ENCODE measurements at regions not wholly inside any gene's neighbourhood (a gene's known extent, or its start where the extent isn't known, plus 50 kb on each side); places are given as distances from the start of the nearest gene placed in this dataset.
A peak's percentile ranks its signal among the peaks of the same experiment; 100 is the strongest.

GRCh38 chr1:39109644-39110043 is 83.5 kb downstream of the NDUFS5 start:
- no peak for DNase-seq (ENCODE audit: extremely low read depth in 1 of 4, low spot score in 3 of 4)
- H3K27ac ChIP-seq (ENCODE audit: extremely low read depth, low read depth, low read length): no peak overlapping the region
- in situ Hi-C loops (cut with MboI): no loop called here
- intact Hi-C loops (cut with micrococcal nuclease): loop anchor here (10.0 kb wide), 2 partner anchors 305 to 605 kb away; no protein-coding TSS in a partner anchor
- ChIA-PET POLR2A (interaction anchor here (1.0 to 2.5 kb wide), 3 partner anchors 8 to 44 kb away, joined by 3 to 8 read pairs (median 4); no protein-coding TSS in a partner anchor), CTCF (ENCODE audit: low intra/inter-chr PET ratio) (no interaction called here)
- no peaks in the 10 kb centered on the region for H3K27me3 ChIP-seq (ENCODE audit: control insufficient read depth in 2 of 2, insufficient read depth in 2 of 2, low read length in 2 of 2)
- TF ChIP-seq ZNF354B (CRISPR knock-in tag; IDR thresholded peaks at IDR 0.05) (no peak), HDAC6 (IDR thresholded peaks at IDR 0.05; ENCODE audit: low read depth, low read length) (no peak), RBM17 (IDR thresholded peaks at IDR 0.05; ENCODE audit: borderline replicate concordance, low read depth, low read length) (no peak)
- BruUV-seq (replicated peaks): no TSS peak
- H3K4me2 ChIP-seq (ENCODE audit: insufficient read depth, low read length): no peak overlapping the region
- no peak overlapping the region for H2AFZ ChIP-seq (ENCODE audit: low read depth, low read length)
- H3K36me3 ChIP-seq (ENCODE audit: control insufficient read depth, insufficient read depth, low read length): no peaks in the 10 kb centered on the region
- WGBS (ENCODE audit: insufficient coverage, low coverage, missing lambda C conversion rate): 60% methylated on average over 2 of the region's 2 CpGs
- no peaks in the 10 kb centered on the region for H4K20me1 ChIP-seq (replicated peaks; ENCODE audit: control insufficient read depth, insufficient read depth, low read length)
- H3K9me3 ChIP-seq (replicated peaks; ENCODE audit: control insufficient read depth, insufficient read depth, low read depth, low read length): no peaks in the 10 kb centered on the region
- no peak overlapping the region for H3K9ac ChIP-seq (ENCODE audit: insufficient read depth in 1 of 2, low read depth in 2 of 2, low read length in 2 of 2)
- H3K9me1 ChIP-seq (ENCODE audit: control insufficient read depth, insufficient read depth, low read length): no peaks in the 10 kb centered on the region
- ATAC-seq: no peak
- FAIRE-seq: no peak
- no peak overlapping the region for H3K4me3 ChIP-seq
- peaks cover 20 to 34% of the 10 kb centered on the region in 2 experiments for H3K4me1 ChIP-seq (replicated peaks in 1 of 2; ENCODE audit: control insufficient read depth in 2 of 2, insufficient read depth in 2 of 2, low read length in 2 of 2)
- peaks cover 47% of the 10 kb centered on the region for H3K79me2 ChIP-seq (ENCODE audit: control insufficient read depth, insufficient read depth, low read length)

GRCh38 chr1:39110325-39110851 is 84.2 kb downstream of the NDUFS5 start:
- TF ChIP-seq ZNF121 (CRISPR knock-in tag; conservative IDR thresholded peaks at IDR 0.05) (peak; percentile 51; the same call in 1 of the 2 replicates), CEBPB (tag; IDR thresholded peaks at IDR 0.05) (0 out of 2 replicates have a peak, but pooled peaks have one; percentile 18), ATF3 (IDR thresholded peaks at IDR 0.05) (0 out of 2 replicates have a peak, but pooled peaks have one; percentile 11), ATF3 (CRISPR knock-in tag; conservative IDR thresholded peaks at IDR 0.05) (no peak), MYNN (IDR thresholded peaks at IDR 0.05) (no peak), MYNN (CRISPR knock-in tag; IDR thresholded peaks at IDR 0.05) (no peak)
- ATAC-seq: no peak
- Histone ChIP-seq H3K4me3 (no peak overlapping the region), H3K9me3 (replicated peaks; ENCODE audit: control insufficient read depth, insufficient read depth, low read depth, low read length) (no peaks in the 10 kb centered on the region), H3K36me3 (ENCODE audit: control insufficient read depth, insufficient read depth, low read length) (no peaks in the 10 kb centered on the region), H3K79me2 (ENCODE audit: control insufficient read depth, insufficient read depth, low read length) (peaks cover 49% of the 10 kb centered on the region), H3K27ac (ENCODE audit: extremely low read depth, low read depth, low read length) (no peak overlapping the region), H3K9ac (ENCODE audit: insufficient read depth in 1 of 2, low read depth in 2 of 2, low read length in 2 of 2) (no peak overlapping the region; a peak in 1 of 4 replicates), H3K4me2 (ENCODE audit: insufficient read depth, low read length) (no peak overlapping the region), H3K4me1 (replicated peaks in 1 of 2; ENCODE audit: control insufficient read depth in 2 of 2, insufficient read depth in 2 of 2, low read length in 2 of 2) (peaks cover 19 to 39% of the 10 kb centered on the region in 2 experiments), H2AFZ (ENCODE audit: low read depth, low read length) (no peak overlapping the region), H3K27me3 (ENCODE audit: control insufficient read depth in 2 of 2, insufficient read depth in 2 of 2, low read length in 2 of 2) (no peaks in the 10 kb centered on the region), H3K9me1 (ENCODE audit: control insufficient read depth, insufficient read depth, low read length) (no peaks in the 10 kb centered on the region), H4K20me1 (replicated peaks; ENCODE audit: control insufficient read depth, insufficient read depth, low read length) (0 out of 2 replicates have a peak, but pooled peaks cover 1% of the 10 kb centered on the region)
- BruUV-seq (replicated peaks): no TSS peak
- DNase-seq (ENCODE audit: extremely low read depth in 1 of 4, low spot score in 3 of 4): no peak
- intact Hi-C loops (cut with micrococcal nuclease) (no loop called here), in situ Hi-C loops (cut with MboI) (no loop called here)
- WGBS (ENCODE audit: insufficient coverage, low coverage, missing lambda C conversion rate): 72% methylated on average over 3 of the region's 3 CpGs
- FAIRE-seq: peak; percentile 42
- POLR2A ChIA-PET: interaction anchor here (0.8 to 1.6 kb wide), 4 partner anchors 18 to 149 kb away, joined by 3 to 5 read pairs (median 4); no protein-coding TSS in a partner anchor
- CTCF ChIA-PET (ENCODE audit: low intra/inter-chr PET ratio): no interaction called here
